Activated naive CD8-positive, alpha-beta T cell treated with anti-CD3 and anti-CD28 coated beads, Interleukin-2, amount 10 ng/mL, durations not matched to agents 7 days and 5 days (primary cell): ENCODE measurements at regions not wholly inside any gene's neighbourhood (a gene's known extent, or its start where the extent isn't known, plus 50 kb on each side); places are given as distances from the start of the nearest gene placed in this dataset.

Source experiments
- ATAC-seq: fragments of 150-1000 bp; cut with Tn5 transposase; one replicate; pipeline ENCODE4 v1.10.0; 2021; ENCODE audit warnings: low read depth, moderate library complexity
- POLR2A ChIA-PET: fragments of 350-600 bp; sonication (Branson Sonifier 250); formaldehyde crosslinking; loops from one replicate; lab custom pipeline; 2021; ENCODE audit warnings: antibody characterized with exemption; lab: Charles Lee
- DNase-seq: peaks from one replicate; pipeline ENCODE4 v3.0.0; 2021
- H3K27ac Mint-ChIP-seq: one replicate; pipeline ENCODE4 v1.8.0; 2022; ENCODE audit warnings: mild to moderate bottlenecking, mixed read lengths
- H3K27me3 Mint-ChIP-seq: one replicate; pipeline ENCODE4 v1.8.0; 2022; ENCODE audit warnings: mild to moderate bottlenecking, moderate library complexity, mixed read lengths
- H3K36me3 Mint-ChIP-seq: one replicate; pipeline ENCODE4 v1.8.0; 2021; ENCODE audit warnings: mild to moderate bottlenecking, mixed read lengths
- H3K4me1 Mint-ChIP-seq: one replicate; pipeline ENCODE4 v1.8.0; 2021; ENCODE audit warnings: mixed read lengths
- H3K4me3 Mint-ChIP-seq: one replicate; pipeline ENCODE4 v1.8.0; 2022; ENCODE audit warnings: mild to moderate bottlenecking, moderate library complexity, mixed read lengths
- H3K9me3 Mint-ChIP-seq: one replicate; pipeline ENCODE4 v1.8.0; 2021; ENCODE audit warnings: mixed read lengths

DNA sequence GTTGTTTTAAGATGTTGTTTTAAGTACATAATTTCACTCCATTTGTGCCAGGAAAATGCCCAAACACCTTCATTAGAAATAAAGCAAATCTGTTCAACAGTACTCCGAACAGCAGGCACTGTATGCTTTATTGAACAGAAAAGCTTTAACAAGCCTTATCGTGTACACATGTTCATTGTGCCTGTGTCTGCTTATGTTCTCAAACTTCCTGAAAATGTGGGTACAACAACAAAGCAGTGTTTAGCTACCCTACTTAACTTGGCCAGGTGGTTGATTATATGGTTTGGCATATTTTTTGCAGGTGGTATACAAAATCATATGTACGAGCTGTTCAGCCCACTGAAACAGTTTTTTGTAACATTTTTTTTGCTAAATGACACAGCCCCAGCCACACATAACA is 718.0 kb downstream of the DACH1 start:
- no peaks in the 10 kb centered on the region for H3K27me3 Mint-ChIP-seq
- no peaks in the 10 kb centered on the region for H3K4me1 Mint-ChIP-seq
- H3K27ac Mint-ChIP-seq = no peak overlapping the region
- H3K36me3 Mint-ChIP-seq = no peaks in the 10 kb centered on the region
- POLR2A ChIA-PET = no interaction called here
- no peak for ATAC-seq
- no peaks in the 10 kb centered on the region for H3K9me3 Mint-ChIP-seq
- H3K4me3 Mint-ChIP-seq = no peak overlapping the region
- no peak for DNase-seq

DNA sequence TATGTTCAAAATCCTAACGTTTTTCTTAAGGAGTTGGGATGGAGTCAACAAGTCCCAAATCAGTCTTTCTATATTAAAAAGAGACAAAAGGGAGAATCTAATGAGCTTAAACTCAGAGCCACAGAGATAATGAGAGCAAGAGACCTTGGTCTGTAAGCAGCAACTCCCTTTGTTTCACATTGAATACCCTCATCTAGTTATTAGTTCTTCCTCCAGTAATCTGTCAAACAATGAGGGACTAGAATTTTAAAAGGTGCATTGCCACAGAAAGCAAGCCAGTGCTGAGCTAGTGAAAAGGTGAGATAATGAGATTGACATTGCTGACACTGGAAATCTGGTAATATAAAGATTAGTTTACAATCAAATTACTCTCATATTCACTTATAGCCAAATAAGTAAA is 718.6 kb downstream of the DACH1 start:
- no peak for ATAC-seq
- Mint-ChIP-seq H3K27ac (no peak overlapping the region), H3K36me3 (no peaks in the 10 kb centered on the region), H3K4me3 (no peak overlapping the region), H3K27me3 (no peaks in the 10 kb centered on the region), H3K4me1 (no peaks in the 10 kb centered on the region), H3K9me3 (no peaks in the 10 kb centered on the region)
- POLR2A ChIA-PET = no interaction called here
- DNase-seq = no peak

DNA sequence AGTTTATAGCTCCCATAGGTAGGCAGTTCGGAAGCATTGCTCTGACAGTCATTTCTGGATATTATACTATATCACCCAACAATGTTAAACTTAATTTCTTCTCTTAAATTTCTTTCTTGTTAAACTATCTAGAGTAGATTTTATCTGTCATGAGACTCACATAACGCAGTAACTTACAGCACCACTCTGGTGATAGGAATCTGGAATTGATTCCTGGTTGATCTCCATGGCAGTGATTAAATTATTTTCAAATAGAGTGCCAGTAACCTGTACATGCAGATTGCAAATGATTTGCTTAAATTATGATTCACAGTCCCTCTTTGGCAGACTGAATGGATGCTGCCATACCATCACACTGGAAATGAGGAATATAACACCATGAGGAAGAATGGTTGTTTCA is 722.1 kb downstream of the DACH1 start:
- Mint-ChIP-seq H3K27me3 (no peaks in the 10 kb centered on the region), H3K9me3 (no peaks in the 10 kb centered on the region), H3K27ac (no peak overlapping the region), H3K4me1 (no peaks in the 10 kb centered on the region), H3K36me3 (no peaks in the 10 kb centered on the region), H3K4me3 (no peak overlapping the region)
- DNase-seq (no peak), ATAC-seq (no peak)
- POLR2A ChIA-PET = no interaction called here

DNA sequence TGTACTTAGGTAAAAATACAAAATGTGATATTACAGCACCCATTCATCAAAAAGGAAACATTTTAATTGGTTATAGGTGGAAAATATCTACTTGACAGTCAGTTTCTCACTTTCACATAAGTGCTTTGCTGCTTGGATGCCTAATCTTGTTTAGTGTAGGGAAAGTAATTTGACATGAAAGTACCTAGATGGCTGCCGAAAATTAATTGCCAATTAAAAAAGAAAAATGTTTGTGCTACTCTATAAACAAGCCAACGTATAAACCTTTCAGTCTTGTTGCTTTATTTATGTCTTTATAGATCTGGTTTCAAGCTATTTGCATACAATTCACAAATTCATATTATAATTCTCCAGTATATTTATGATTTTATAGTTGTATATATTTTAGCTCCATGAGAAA is 729.9 kb downstream of the DACH1 start:
- no peak for ATAC-seq

DNA sequence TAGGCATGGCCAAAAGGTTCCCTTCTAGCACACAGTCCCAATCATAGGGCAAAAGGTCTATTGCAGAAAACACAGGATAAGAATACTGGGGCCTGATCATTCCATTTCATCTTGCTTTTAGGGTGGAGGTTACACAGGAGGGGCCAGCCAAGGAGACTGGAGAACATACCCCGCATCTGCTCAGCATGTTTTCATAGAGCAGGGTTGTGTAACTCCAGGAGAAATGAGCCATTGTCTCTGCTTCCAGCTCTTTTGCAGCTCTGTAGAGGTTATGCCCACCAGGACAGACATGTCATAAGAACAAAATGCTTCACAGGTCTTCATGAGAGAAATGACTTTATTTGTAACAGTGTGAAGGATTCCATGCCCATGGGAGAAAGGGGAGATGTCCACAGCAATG is 742.8 kb downstream of the DACH1 start:
- Mint-ChIP-seq H3K36me3 (no peaks in the 10 kb centered on the region), H3K9me3 (peaks cover 1% of the 10 kb centered on the region), H3K27ac (no peak overlapping the region), H3K4me3 (no peak overlapping the region), H3K27me3 (no peaks in the 10 kb centered on the region), H3K4me1 (no peaks in the 10 kb centered on the region)
- DNase-seq = no peak
- ATAC-seq = no peak
- POLR2A ChIA-PET = no interaction called here

More for the DNA sequence above, 729.9 kb downstream of the DACH1 start:
- H3K36me3 Mint-ChIP-seq = no peaks in the 10 kb centered on the region
- H3K4me3 Mint-ChIP-seq = no peak overlapping the region
- no peaks in the 10 kb centered on the region for H3K9me3 Mint-ChIP-seq
- H3K4me1 Mint-ChIP-seq = no peaks in the 10 kb centered on the region
- no peaks in the 10 kb centered on the region for H3K27me3 Mint-ChIP-seq
- H3K27ac Mint-ChIP-seq = no peak overlapping the region
- no peak for DNase-seq
- POLR2A ChIA-PET = no interaction called here

DNA sequence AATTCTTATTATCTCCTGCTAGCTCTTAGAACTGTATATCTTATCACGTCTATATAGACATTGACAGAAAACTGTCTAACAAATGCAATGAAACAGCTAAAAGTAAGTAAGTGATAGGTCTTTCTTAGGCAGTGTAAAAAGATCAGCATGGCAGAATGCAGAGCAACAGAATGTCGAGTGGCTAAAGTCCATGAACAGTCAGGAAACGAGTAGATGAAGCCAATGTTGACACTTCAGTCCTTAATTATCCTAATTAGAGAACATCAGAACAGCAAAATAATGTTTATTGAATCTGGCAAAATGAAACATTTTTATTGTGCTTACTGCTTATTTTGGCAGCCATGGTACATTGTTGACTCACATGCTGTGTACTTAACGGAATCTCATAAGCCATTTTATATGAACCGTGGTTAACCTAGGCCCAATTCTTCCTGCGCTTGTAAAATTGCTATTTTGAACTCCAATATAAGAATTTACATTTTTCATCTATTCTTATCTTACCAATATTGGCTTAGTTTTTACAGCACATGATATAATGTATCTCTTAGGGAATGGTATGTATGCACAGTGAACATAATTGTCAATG is 748.1 kb downstream of the DACH1 start:
- Mint-ChIP-seq H3K4me1 (no peaks in the 10 kb centered on the region), H3K36me3 (no peaks in the 10 kb centered on the region), H3K27ac (no peak overlapping the region), H3K27me3 (no peaks in the 10 kb centered on the region), H3K9me3 (no peaks in the 10 kb centered on the region), H3K4me3 (no peak overlapping the region)
- POLR2A ChIA-PET = no interaction called here
- DNase-seq (no peak), ATAC-seq (no peak)

DNA sequence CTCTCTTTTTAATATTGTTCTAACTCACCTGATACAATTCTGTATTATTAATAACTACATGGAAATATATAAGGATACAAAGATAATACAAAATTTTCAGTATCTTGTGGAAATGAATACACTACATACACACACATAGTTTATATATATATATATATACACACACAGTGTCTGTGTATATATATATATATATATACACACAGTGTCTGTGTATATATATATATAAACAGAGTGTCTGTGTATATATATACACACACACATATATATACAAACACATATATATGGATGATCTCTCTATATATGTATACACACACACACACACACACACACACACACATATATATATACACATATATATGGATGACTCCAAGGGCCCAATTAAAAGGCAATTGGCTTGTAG is 749.1 kb downstream of the DACH1 start:
- Mint-ChIP-seq H3K27ac (no peak overlapping the region), H3K36me3 (no peaks in the 10 kb centered on the region), H3K4me3 (no peak overlapping the region), H3K4me1 (no peaks in the 10 kb centered on the region), H3K9me3 (no peaks in the 10 kb centered on the region), H3K27me3 (no peaks in the 10 kb centered on the region)
- ATAC-seq (no peak), DNase-seq (no peak)
- POLR2A ChIA-PET = no interaction called here

DNA sequence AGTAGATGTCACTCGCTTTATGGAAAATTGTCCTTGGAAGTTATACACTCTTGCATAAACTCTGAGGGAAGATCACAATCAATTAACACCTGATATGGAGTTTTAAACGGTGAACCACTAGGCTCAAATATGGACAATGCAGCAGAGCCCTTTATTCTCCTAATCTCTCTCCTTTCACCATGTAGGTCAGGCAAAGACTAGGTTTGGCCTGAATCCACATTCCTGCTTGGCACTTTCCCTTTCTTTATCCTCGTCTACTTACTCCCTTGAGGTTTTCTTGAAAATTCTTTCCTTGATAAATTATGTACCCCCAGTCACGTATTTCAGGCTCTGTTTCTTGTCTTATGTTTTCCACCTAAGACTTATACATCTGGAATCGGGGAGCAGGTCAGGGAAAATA is 751.7 kb downstream of the DACH1 start:
- Mint-ChIP-seq H3K4me1 (no peaks in the 10 kb centered on the region), H3K36me3 (no peaks in the 10 kb centered on the region), H3K27me3 (no peaks in the 10 kb centered on the region), H3K4me3 (no peak overlapping the region), H3K9me3 (no peaks in the 10 kb centered on the region), H3K27ac (no peak overlapping the region)
- ATAC-seq (no peak), DNase-seq (no peak)
- POLR2A ChIA-PET = no interaction called here

DNA sequence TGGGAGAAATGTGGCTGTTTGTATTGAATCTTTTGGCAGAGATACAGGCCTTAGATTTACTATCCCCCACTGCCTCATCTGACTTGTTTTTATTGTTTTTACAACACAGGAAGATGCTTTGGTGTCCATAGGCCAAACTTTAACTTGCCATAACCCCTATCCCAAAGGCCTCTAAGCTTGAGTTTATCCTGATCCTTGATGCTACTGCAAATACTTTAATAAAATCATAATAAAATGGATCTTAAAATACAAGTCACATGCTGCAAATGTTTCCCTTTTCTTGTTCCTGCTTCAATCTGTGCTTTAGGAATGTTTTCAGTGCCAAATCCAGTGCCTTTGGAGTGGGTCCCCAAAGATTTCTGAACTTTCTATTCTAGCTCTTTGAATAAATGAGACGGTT is 770.6 kb downstream of the DACH1 start:
- ATAC-seq = no peak

DNA sequence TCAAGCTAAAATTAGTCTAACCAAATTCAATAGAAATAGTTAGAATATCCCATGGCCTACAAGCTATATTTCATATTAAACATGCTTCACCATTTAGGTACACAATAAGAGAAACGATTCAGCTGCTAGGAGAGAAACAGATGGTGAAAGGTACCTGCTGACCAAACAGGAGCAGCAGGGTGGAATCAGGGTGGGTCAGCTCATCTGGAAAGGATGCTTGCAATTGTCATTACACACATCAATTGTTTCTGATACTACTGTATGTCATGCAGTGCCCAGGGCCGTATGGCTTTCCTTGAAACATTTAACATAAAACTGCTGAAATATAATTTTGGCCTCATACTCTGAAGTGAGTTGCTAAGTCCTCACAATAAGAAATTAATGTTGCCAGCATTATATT is 776.0 kb downstream of the DACH1 start:
- POLR2A ChIA-PET = no interaction called here
- no peak for DNase-seq

More for the DNA sequence above, 770.6 kb downstream of the DACH1 start:
- Mint-ChIP-seq H3K27ac (no peak overlapping the region), H3K4me1 (no peaks in the 10 kb centered on the region), H3K36me3 (no peaks in the 10 kb centered on the region), H3K4me3 (no peak overlapping the region), H3K27me3 (no peaks in the 10 kb centered on the region), H3K9me3 (peaks cover 2% of the 10 kb centered on the region)
- POLR2A ChIA-PET = no interaction called here
- no peak for DNase-seq

DNA sequence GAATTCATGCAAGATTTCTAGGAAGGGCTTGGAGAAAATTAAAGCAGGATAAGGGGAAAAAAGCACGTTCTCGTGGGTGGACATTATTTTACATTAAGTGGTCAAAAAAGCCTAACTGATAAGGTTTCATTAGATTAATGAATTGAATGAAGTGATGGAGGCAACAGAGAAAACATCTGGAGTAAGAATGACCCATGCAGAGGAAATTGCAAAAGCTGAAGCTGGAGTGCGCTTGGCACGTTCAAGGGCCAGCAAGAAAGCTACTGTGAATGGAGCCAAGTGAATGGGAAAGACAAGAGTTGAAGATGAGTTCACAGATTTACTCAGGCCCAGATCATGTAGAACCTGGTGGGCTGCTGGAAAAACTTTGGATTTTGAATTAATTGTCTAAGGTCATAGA is 777.9 kb downstream of the DACH1 start:
- no peak overlapping the region for H3K4me3 Mint-ChIP-seq
- no peaks in the 10 kb centered on the region for H3K36me3 Mint-ChIP-seq
- POLR2A ChIA-PET = no interaction called here
- no peaks in the 10 kb centered on the region for H3K4me1 Mint-ChIP-seq
- no peak overlapping the region for H3K27ac Mint-ChIP-seq
- DNase-seq (no peak), ATAC-seq (no peak)
- peaks cover 3% of the 10 kb centered on the region for H3K9me3 Mint-ChIP-seq
- H3K27me3 Mint-ChIP-seq = no peaks in the 10 kb centered on the region

More for the DNA sequence above, 776.0 kb downstream of the DACH1 start:
- H3K36me3 Mint-ChIP-seq = no peaks in the 10 kb centered on the region
- no peaks in the 10 kb centered on the region for H3K4me1 Mint-ChIP-seq
- no peak overlapping the region for H3K27ac Mint-ChIP-seq
- H3K27me3 Mint-ChIP-seq = no peaks in the 10 kb centered on the region
- no peak for ATAC-seq
- peaks cover 5% of the 10 kb centered on the region for H3K9me3 Mint-ChIP-seq
- H3K4me3 Mint-ChIP-seq = no peak overlapping the region

DNA sequence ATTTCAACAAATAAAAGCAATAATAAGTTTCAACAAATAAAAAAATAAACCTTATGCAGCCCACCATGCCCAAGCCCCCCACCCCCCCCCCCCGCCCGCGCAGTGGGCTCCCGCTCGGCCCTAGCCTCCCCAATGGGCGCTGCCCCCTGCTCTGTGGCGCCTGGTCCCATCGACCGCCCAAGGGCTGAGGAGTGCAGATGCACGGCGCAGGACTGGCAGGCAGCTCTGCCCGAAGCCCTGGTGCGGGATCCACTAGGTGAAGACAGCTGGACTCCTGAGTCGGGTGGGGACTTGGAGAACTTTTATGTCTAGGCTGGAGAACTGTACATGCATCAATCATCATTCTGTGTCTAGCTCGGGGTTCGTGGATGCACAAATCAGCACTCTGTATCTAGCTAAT is 779.6 kb downstream of the DACH1 start:
- Mint-ChIP-seq H3K27ac (no peak overlapping the region), H3K27me3 (no peaks in the 10 kb centered on the region), H3K4me1 (no peaks in the 10 kb centered on the region), H3K36me3 (no peaks in the 10 kb centered on the region), H3K9me3 (peaks cover 3% of the 10 kb centered on the region), H3K4me3 (no peak overlapping the region)
- POLR2A ChIA-PET = no interaction called here
- DNase-seq (no peak), ATAC-seq (no peak)

DNA sequence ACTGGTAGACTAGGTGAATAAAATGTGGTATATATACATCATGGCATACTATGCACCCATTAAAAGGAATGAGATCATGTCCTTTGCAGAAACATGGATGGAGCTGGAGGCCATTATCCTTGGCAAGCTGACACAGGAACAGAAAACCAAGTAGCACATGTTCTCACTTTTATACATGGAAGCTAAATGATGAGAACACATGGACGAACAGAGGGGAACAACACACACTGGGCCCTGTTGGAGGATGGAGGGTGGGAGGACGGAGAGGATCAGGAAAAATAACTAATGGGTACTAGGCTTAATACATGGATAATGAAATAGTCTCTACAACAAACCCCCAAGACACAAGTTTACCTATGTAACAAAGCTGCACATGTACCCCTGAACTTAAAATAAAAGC is 780.0 kb downstream of the DACH1 start:
- H3K27me3 Mint-ChIP-seq = no peaks in the 10 kb centered on the region
- no peaks in the 10 kb centered on the region for H3K4me1 Mint-ChIP-seq
- H3K36me3 Mint-ChIP-seq = no peaks in the 10 kb centered on the region
- POLR2A ChIA-PET = no interaction called here
- DNase-seq (no peak), ATAC-seq (no peak)
- H3K4me3 Mint-ChIP-seq = no peak overlapping the region
- H3K9me3 Mint-ChIP-seq = peaks cover 3% of the 10 kb centered on the region
- no peak overlapping the region for H3K27ac Mint-ChIP-seq

DNA sequence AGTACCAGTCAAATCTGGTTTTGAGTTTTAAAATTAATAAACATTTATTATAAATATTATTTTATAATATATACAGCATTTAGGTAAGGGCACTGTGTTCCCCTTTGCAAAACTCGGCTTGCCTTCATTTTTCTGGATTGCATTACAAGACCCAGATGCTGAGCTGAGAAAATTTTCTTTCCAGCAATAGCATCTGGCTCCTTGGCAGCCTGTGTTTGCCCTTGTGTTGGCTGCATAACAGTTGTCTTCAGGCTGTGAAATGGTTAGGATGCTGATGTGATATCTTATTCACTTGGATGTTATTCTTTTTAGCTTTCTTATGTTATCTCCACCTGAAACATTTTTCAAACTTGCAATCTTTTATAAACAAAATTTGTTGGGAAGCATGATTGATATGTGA is 784.4 kb downstream of the DACH1 start:
- no peak for ATAC-seq
- Mint-ChIP-seq H3K36me3 (no peaks in the 10 kb centered on the region), H3K27me3 (no peaks in the 10 kb centered on the region), H3K4me1 (no peaks in the 10 kb centered on the region), H3K9me3 (peaks cover 2% of the 10 kb centered on the region), H3K4me3 (no peak overlapping the region), H3K27ac (no peak overlapping the region)
- POLR2A ChIA-PET = no interaction called here
- DNase-seq = no peak

DNA sequence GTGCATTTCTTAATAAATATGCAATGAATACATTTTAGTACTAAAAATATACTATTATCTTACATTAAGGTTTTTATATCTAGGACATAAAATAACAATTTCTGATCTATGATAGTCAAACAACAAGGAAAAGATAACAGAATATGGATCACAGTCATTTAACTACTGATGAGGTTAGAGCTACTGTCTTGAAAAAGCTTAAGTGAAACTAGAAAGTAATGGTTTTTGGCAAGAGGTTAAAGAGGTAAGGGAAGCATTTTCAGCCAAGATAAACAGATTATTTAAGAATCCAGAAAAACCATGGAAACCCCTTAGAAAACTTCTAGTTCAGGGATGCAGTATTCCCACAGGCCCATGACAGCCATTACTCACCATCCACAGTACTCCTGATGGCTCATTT is 787.4 kb downstream of the DACH1 start:
- Mint-ChIP-seq H3K27me3 (no peaks in the 10 kb centered on the region), H3K36me3 (no peaks in the 10 kb centered on the region), H3K9me3 (no peaks in the 10 kb centered on the region), H3K4me3 (no peak overlapping the region), H3K4me1 (no peaks in the 10 kb centered on the region), H3K27ac (no peak overlapping the region)
- ATAC-seq (no peak), DNase-seq (no peak)
- POLR2A ChIA-PET = no interaction called here
